ENCODE measurements at regions not wholly inside any gene's neighbourhood (a gene's known extent, or its start where the extent isn't known, plus 50 kb on each side); places are given as distances from the start of the nearest gene placed in this dataset.

DNA sequence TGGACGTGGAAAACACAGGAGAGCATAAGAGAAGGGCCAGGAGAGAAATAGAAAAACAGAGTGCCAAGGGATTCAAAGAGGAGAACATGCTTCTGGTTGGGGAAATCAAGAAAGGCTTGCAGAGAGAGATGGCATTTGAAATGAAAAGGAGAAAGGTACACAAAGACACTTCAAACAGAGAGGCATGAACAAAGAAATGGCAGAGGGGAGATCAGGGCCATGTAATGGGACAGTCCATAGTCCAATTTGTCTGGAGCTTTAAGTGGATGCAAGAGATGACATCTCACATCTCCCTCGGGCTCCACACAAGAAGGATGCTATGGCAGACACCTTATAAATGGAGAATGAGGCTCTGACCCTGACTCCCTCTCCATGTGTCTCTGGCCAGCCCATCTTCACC lies 331.1 kb downstream of the MLLT3 start:
- Mint-ChIP-seq H3K27ac (no peak overlapping the region), H3K9me3 (peaks cover 9% of the 10 kb centered on the region), H3K4me3 (no peak overlapping the region), H3K36me3 (peaks cover 8% of the 10 kb centered on the region), H3K4me1 (peaks cover 11% of the 10 kb centered on the region), H3K27me3 (no peaks in the 10 kb centered on the region)

DNA sequence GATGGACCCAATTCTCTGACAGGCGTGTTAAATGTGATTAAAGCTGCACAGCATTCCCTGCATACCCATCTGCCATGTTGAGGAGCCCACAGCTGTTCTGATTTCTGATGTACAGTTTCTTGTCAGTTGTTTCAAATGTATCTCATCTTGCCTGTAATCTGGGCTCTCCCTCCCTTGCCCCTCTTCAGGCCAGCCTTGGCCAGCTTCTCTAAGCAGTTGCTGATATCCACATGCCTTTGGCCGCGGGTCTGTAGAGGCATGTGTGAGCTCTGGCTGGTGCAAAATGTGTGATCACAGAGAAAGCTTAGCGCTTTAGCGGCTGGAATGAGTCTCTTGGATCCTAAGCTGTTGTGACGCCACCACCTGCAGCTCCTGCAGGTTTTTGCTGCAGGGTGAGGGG lies 332.0 kb downstream of the MLLT3 start:
- Mint-ChIP-seq H3K4me3 (no peak overlapping the region), H3K9me3 (peaks cover 9% of the 10 kb centered on the region), H3K4me1 (peaks cover 21% of the 10 kb centered on the region), H3K27me3 (no peaks in the 10 kb centered on the region), H3K27ac (no peak overlapping the region), H3K36me3 (peaks cover 8% of the 10 kb centered on the region)

GRCh38 chr9:20289423-20290010 lies 332.8 kb downstream of the MLLT3 start:
- no peak overlapping the region for H3K27ac Mint-ChIP-seq

DNA sequence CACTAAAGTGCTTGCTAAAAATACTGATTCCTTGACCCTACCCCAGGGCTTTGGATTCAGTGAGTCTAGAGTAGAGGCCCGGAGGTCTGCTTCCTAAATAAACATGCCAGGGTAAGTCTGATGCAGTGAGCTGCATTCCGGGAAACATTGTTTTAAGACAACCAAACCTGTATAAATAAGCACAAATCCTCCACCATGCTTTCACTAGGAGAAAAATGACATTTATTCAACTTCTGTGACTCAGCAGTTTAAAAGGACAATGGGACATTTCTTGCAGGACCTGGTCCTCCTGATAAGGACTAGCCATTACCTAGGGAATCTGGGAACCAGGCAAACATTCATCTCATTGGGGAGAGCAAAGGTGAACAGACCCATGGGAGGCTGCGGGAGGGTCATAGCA lies 335.3 kb downstream of the MLLT3 start:
- Mint-ChIP-seq H3K27me3 (no peaks in the 10 kb centered on the region), H3K36me3 (peaks cover 3% of the 10 kb centered on the region), H3K4me1 (peaks cover 25% of the 10 kb centered on the region), H3K9me3 (peaks cover 5% of the 10 kb centered on the region), H3K4me3 (no peak overlapping the region), H3K27ac (no peak overlapping the region)

More at GRCh38 chr9:20289423-20290010, 332.8 kb downstream of the MLLT3 start:
- Mint-ChIP-seq H3K27me3 (no peaks in the 10 kb centered on the region), H3K4me1 (peaks cover 25% of the 10 kb centered on the region), H3K36me3 (peaks cover 8% of the 10 kb centered on the region), H3K9me3 (peaks cover 9% of the 10 kb centered on the region), H3K4me3 (no peak overlapping the region)

DNA sequence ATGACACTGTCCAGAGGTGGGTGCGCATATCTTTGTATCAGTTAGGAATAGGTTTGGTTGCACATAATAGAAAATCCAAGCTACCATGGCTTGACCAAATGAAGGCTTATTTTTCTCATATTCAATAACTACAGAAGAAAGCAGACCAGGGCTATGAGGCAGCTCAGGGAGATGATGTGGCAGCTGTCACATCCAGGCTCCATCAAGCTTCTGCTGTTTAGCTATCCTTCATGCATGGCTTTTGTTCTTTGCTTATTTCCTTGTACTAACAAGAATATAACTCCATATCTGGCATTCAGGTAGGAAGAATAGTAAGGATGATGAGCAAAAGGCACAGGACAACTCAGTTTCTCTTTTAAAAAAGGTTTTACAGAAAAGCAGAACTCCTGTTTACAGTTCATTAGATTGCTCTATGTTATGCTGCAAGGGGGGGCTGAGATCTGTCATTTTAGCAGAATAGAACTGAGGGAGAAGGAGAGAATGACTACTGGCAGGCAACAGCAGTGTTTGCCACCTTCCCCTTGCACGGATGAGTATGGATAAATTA lies 336.1 kb downstream of the MLLT3 start:
- Mint-ChIP-seq H3K4me1 (peaks cover 25% of the 10 kb centered on the region), H3K27me3 (no peaks in the 10 kb centered on the region), H3K4me3 (no peak overlapping the region), H3K9me3 (no peaks in the 10 kb centered on the region), H3K27ac (peak overlapping the region; percentile 21), H3K36me3 (peaks cover 2% of the 10 kb centered on the region)

GRCh38 chr9:20284601-20285289 lies 337.6 kb downstream of the MLLT3 start:
- H3K9me3 Mint-ChIP-seq, result no peaks in the 10 kb centered on the region
- H3K4me3 Mint-ChIP-seq, result no peak overlapping the region
- H3K36me3 Mint-ChIP-seq, result peaks cover 2% of the 10 kb centered on the region
- no peak overlapping the region for H3K27ac Mint-ChIP-seq
- peaks cover 29% of the 10 kb centered on the region for H3K4me1 Mint-ChIP-seq
- H3K27me3 Mint-ChIP-seq, result no peaks in the 10 kb centered on the region

GRCh38 chr9:20280330-20280729 lies 342.0 kb downstream of the MLLT3 start:
- Mint-ChIP-seq H3K9me3 (no peaks in the 10 kb centered on the region), H3K4me3 (no peak overlapping the region), H3K36me3 (peaks cover 2% of the 10 kb centered on the region), H3K4me1 (peaks cover 9% of the 10 kb centered on the region), H3K27ac (no peak overlapping the region), H3K27me3 (no peaks in the 10 kb centered on the region)

GRCh38 chr9:20276762-20277161 lies 345.5 kb downstream of the MLLT3 start:
- Mint-ChIP-seq H3K4me3 (no peak overlapping the region), H3K27me3 (no peaks in the 10 kb centered on the region), H3K4me1 (peaks cover 15% of the 10 kb centered on the region), H3K36me3 (peaks cover 2% of the 10 kb centered on the region), H3K9me3 (no peaks in the 10 kb centered on the region), H3K27ac (no peak overlapping the region)

DNA sequence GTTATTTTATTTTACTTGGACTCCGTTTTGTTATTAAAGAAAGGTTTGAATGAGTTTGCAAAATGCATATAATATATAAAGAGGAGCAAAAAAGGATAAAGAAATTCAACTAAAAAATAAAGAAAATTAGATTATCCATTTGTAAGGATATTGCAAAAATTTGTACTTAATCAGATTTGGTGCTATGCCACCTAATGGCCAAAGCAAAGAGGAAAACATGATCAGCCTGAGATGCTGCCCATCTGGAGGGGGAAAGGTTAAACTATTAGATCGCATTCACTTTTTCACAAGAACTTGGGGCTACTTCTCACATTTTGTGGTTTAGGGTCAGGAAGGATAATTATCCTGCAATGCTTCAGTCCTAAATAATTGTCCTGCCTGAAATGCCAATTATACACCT lies 350.6 kb downstream of the MLLT3 start:
- peaks cover 36% of the 10 kb centered on the region for H3K4me1 Mint-ChIP-seq
- H3K9me3 Mint-ChIP-seq, result peaks cover 6% of the 10 kb centered on the region
- no peak overlapping the region for H3K4me3 Mint-ChIP-seq
- H3K27me3 Mint-ChIP-seq, result no peaks in the 10 kb centered on the region
- H3K27ac Mint-ChIP-seq, result no peak overlapping the region
- H3K36me3 Mint-ChIP-seq, result peaks cover 5% of the 10 kb centered on the region

- no peaks in the 10 kb centered on the region for H3K27me3 Mint-ChIP-seq
- H3K27ac Mint-ChIP-seq, result peak overlapping the region; percentile 33
- H3K9me3 Mint-ChIP-seq, result peaks cover 6% of the 10 kb centered on the region
- H3K4me3 Mint-ChIP-seq, result no peak overlapping the region
- peaks cover 36% of the 10 kb centered on the region for H3K4me1 Mint-ChIP-seq
- peaks cover 7% of the 10 kb centered on the region for H3K36me3 Mint-ChIP-seq
Observed at GRCh38 chr9:20271096-20271495, 351.2 kb downstream of the MLLT3 start.

DNA sequence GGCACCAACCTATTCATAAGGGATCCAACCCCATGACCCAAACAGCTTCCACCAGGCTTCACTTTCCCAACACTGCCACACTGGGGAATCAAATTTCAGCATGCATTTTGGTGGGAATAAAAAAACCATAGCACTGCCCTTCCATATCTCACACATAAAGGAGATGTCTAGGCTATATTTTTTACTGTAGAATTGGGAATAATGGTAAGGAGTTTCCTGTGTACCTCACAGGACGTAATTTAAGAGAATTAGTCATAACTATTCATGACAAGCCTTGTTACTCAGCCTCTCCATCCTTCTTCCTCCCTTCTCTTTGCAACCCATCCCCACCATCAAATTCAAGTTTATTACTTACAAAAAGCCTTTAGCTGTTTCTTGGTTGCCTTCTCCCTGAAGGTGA lies 352.1 kb downstream of the MLLT3 start:
- no peak overlapping the region for H3K4me3 Mint-ChIP-seq
- H3K27ac Mint-ChIP-seq, result no peak overlapping the region
- H3K27me3 Mint-ChIP-seq, result no peaks in the 10 kb centered on the region
- peaks cover 6% of the 10 kb centered on the region for H3K9me3 Mint-ChIP-seq
- peaks cover 36% of the 10 kb centered on the region for H3K4me1 Mint-ChIP-seq
- peaks cover 7% of the 10 kb centered on the region for H3K36me3 Mint-ChIP-seq

- peaks cover 33% of the 10 kb centered on the region for H3K4me1 Mint-ChIP-seq
- H3K4me3 Mint-ChIP-seq, result no peak overlapping the region
- peaks cover 6% of the 10 kb centered on the region for H3K9me3 Mint-ChIP-seq
- H3K27ac Mint-ChIP-seq, result no peak overlapping the region
- no peaks in the 10 kb centered on the region for H3K27me3 Mint-ChIP-seq
- H3K36me3 Mint-ChIP-seq, result peaks cover 7% of the 10 kb centered on the region
Observed at GRCh38 chr9:20269620-20270019, 352.7 kb downstream of the MLLT3 start.

- Mint-ChIP-seq H3K27me3 (no peaks in the 10 kb centered on the region), H3K27ac (no peak overlapping the region), H3K4me1 (peaks cover 6% of the 10 kb centered on the region), H3K4me3 (no peak overlapping the region), H3K36me3 (peaks cover 7% of the 10 kb centered on the region), H3K9me3 (peaks cover 5% of the 10 kb centered on the region)
Observed at GRCh38 chr9:20264896-20265295, 357.4 kb downstream of the MLLT3 start.

DNA sequence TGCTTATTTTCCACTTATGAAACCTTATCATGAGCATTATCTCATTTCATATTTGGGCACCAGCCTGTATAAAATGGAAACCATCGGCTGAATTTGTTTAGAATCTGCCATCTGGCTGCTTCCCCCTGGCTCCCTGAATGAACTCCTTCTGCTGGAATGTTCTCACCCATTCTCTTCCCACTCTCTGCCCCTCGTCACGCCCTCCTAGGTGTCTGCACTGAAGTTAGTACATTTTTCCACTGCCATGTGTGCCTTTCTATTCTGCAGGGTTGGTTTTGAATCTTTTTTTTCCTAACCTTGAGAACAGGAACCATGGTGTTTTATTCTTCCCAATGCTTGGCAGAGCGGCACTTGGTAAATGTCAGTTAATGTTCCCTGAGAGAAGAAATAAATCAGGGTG lies 359.7 kb downstream of the MLLT3 start:
- Mint-ChIP-seq H3K27ac (no peak overlapping the region), H3K4me1 (no peaks in the 10 kb centered on the region), H3K27me3 (no peaks in the 10 kb centered on the region), H3K9me3 (no peaks in the 10 kb centered on the region), H3K4me3 (no peak overlapping the region), H3K36me3 (peaks cover 4% of the 10 kb centered on the region)

- H3K9me3 Mint-ChIP-seq, result no peaks in the 10 kb centered on the region
- peak overlapping the region; percentile 75 for H3K27ac Mint-ChIP-seq
- H3K4me3 Mint-ChIP-seq, result peak overlapping the region; percentile 12
- peaks cover 34% of the 10 kb centered on the region for H3K4me1 Mint-ChIP-seq
- H3K27me3 Mint-ChIP-seq, result no peaks in the 10 kb centered on the region
- no peaks in the 10 kb centered on the region for H3K36me3 Mint-ChIP-seq
Observed at GRCh38 chr9:20256284-20256948, 365.9 kb downstream of the MLLT3 start.

DNA sequence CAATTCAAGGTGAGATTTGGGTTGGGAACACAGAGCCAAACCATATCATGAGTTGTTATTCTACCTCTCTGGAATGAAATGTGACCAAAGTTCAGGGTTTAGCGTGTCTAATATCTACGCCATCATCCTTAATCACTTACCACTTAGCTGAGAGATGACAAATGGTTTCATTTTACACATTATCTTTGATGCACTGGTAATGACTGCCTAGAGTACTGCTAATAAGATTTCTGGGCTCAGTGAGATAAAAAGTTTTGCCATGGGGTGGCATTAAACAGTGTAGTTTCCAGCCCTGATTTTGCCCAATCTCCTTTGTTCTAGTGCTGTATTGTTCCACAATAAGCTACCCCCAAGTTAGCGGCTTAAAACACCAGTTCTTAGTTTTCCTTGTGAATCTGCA lies 367.2 kb downstream of the MLLT3 start:
- H3K4me3 Mint-ChIP-seq, result no peak overlapping the region
- no peaks in the 10 kb centered on the region for H3K36me3 Mint-ChIP-seq
- H3K27ac Mint-ChIP-seq, result peak overlapping the region; percentile 85
- no peaks in the 10 kb centered on the region for H3K9me3 Mint-ChIP-seq
- H3K4me1 Mint-ChIP-seq, result peaks cover 34% of the 10 kb centered on the region
- no peaks in the 10 kb centered on the region for H3K27me3 Mint-ChIP-seq

Measured in activated naive CD4-positive, alpha-beta T cell treated with anti-CD3 and anti-CD28 coated beads, Interleukin-2, amount 50 U/mL, for 24 hours (primary cell).